ENCODE measurements at regions not wholly inside any gene's neighbourhood (a gene's known extent, or its start where the extent isn't known, plus 50 kb on each side); places are given as distances from the start of the nearest gene placed in this dataset.

DNA sequence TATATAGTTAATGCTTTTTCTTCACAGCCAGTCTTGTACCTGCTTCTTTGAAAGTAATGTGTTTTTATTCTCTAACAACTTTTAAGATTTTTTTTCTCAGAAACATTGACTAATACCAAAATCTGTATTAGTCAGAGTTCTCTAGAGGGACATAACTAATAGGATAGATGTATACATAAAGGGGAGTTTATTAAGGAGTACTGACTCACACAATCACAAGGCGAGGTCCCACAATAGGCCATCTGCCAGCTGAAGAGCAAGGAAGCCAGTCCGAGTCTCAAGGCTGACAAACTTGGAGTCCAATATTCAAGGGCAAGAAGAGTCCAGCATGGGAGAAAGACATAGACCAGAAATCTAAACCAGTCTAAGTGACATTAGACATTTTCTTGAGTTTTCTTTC is 140.0 kb downstream of the RAB38 start:
- no peaks in the 10 kb centered on the region for H3K9me3 ChIP-seq (ENCODE audit: control insufficient read depth in 2 of 3, insufficient read depth in 1 of 3, low read length in 3 of 3)
- no peaks in the 10 kb centered on the region for H3K4me1 ChIP-seq (ENCODE audit: control insufficient read depth in 2 of 3, insufficient read depth in 2 of 3, low read depth in 1 of 3, low read length in 3 of 3)
- H3K27me3 ChIP-seq (ENCODE audit: control insufficient read depth, insufficient read depth, low read length), result no peaks in the 10 kb centered on the region
- H3K27ac ChIP-seq (ENCODE audit: low read depth in 2 of 2, low read length in 2 of 2), result no peak overlapping the region
- H3K4me3 ChIP-seq (ENCODE audit: low read length in 3 of 3), result no peak overlapping the region
- intact Hi-C loops (cut with DNase I), result no loop called here
- H3K36me3 ChIP-seq (ENCODE audit: control insufficient read depth in 2 of 3, insufficient read depth in 3 of 3, low read length in 3 of 3), result no peaks in the 10 kb centered on the region
- DNase-seq, result no peak
- no peak for FAIRE-seq
- no peak overlapping the region for H3K9ac ChIP-seq (ENCODE audit: low read length in 3 of 3)
- TF ChIP-seq, protein P1, sequence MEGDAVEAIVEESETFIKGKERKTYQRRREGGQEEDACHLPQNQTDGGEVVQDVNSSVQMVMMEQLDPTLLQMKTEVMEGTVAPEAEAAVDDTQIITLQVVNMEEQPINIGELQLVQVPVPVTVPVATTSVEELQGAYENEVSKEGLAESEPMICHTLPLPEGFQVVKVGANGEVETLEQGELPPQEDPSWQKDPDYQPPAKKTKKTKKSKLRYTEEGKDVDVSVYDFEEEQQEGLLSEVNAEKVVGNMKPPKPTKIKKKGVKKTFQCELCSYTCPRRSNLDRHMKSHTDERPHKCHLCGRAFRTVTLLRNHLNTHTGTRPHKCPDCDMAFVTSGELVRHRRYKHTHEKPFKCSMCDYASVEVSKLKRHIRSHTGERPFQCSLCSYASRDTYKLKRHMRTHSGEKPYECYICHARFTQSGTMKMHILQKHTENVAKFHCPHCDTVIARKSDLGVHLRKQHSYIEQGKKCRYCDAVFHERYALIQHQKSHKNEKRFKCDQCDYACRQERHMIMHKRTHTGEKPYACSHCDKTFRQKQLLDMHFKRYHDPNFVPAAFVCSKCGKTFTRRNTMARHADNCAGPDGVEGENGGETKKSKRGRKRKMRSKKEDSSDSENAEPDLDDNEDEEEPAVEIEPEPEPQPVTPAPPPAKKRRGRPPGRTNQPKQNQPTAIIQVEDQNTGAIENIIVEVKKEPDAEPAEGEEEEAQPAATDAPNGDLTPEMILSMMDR (IDR thresholded peaks at IDR 0.05; ENCODE audit: borderline replicate concordance, extremely low read depth, insufficient read depth), result no peak

DNA sequence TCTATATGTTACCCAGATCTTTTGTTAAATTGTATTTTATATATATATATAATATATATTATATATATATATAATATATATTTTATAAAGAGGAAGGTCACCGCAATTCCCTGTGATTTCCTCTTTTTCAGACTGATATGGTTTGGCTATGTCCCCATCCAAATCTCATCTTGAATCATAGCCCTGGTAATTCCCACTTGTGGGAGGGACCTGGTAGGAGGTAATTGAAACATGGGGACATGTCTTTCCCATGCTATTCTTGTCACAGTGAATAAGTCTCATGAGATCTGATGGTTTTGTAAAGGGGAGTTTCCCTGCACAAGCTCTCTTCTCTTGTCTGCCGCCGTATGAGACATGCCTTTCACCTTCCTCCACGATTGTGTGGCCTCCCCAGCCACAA is 157.6 kb downstream of the RAB38 start:
- intact Hi-C loops (cut with DNase I), result no loop called here
- TF ChIP-seq, protein P1 (IDR thresholded peaks at IDR 0.05; ENCODE audit: borderline replicate concordance, extremely low read depth, insufficient read depth), result no peak
- Histone ChIP-seq H3K4me1 (ENCODE audit: control insufficient read depth in 2 of 3, insufficient read depth in 2 of 3, low read depth in 1 of 3, low read length in 3 of 3) (peaks cover 0 to 6% (median 4%) of the 10 kb centered on the region in 3 donors), H3K4me3 (ENCODE audit: low read length in 3 of 3) (no peak overlapping the region), H3K27me3 (ENCODE audit: control insufficient read depth, insufficient read depth, low read length) (no peaks in the 10 kb centered on the region), H3K27ac (ENCODE audit: low read depth in 2 of 2, low read length in 2 of 2) (no peak overlapping the region), H3K9me3 (ENCODE audit: control insufficient read depth in 2 of 3, insufficient read depth in 1 of 3, low read length in 3 of 3) (no peaks in the 10 kb centered on the region), H3K9ac (ENCODE audit: low read length in 3 of 3) (no peak overlapping the region), H3K36me3 (ENCODE audit: control insufficient read depth in 2 of 3, insufficient read depth in 3 of 3, low read length in 3 of 3) (no peaks in the 10 kb centered on the region)
- DNase-seq (no peak), FAIRE-seq (no peak)

DNA sequence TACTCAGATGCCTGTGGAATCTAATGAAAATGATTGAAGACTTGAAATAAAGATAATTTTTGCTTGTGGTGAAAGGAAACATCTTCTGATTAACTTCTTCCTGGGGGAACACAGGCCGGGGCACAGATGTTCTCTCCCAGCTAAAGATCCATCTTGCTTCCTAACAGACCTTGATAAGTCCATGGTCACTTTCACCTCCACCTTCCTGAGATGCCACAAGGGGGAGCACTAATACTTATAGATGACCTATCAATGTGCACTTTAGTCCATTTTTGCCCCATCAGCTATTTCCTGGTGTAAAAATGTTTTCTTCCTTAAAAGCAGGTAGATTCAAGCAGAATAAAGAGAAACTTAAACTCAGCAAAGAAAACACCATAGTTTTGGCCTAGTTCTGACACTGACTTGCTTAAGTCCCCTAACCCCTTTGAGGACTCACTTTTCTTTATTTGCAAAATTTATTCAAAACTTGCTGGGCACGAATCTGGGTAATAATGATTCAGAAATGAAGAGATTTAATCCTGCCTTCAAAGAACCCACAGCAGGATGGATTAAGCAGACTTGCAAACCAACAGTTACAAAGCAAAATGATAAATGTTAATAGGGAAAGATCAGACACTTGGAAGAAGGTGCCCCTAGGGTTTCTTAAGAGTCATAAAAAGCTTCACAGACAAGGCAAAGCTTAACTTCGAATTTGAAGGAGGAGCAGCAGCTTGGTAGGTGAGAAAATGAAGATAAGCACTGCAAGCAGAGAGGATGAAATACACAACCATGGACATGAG is 158.7 kb downstream of the RAB38 start:
- DNase-seq, result peak in 4 of 5 donors; percentile 63 to 89 (median 80)
- H3K9me3 ChIP-seq (ENCODE audit: control insufficient read depth in 2 of 3, insufficient read depth in 1 of 3, low read length in 3 of 3), result no peaks in the 10 kb centered on the region
- H3K27ac ChIP-seq (ENCODE audit: low read depth in 2 of 2, low read length in 2 of 2), result no peak overlapping the region
- TF ChIP-seq, protein P1 (IDR thresholded peaks at IDR 0.05; ENCODE audit: borderline replicate concordance, extremely low read depth, insufficient read depth), result peak; percentile 77
- no peaks in the 10 kb centered on the region for H3K36me3 ChIP-seq (ENCODE audit: control insufficient read depth in 2 of 3, insufficient read depth in 3 of 3, low read length in 3 of 3)
- intact Hi-C loops (cut with DNase I), result no loop called here
- no peak overlapping the region for H3K9ac ChIP-seq (ENCODE audit: low read length in 3 of 3)
- peaks cover 0 to 6% (median 4%) of the 10 kb centered on the region in 3 donors for H3K4me1 ChIP-seq (ENCODE audit: control insufficient read depth in 2 of 3, insufficient read depth in 2 of 3, low read depth in 1 of 3, low read length in 3 of 3)
- peak; percentile 81 for FAIRE-seq
- no peaks in the 10 kb centered on the region for H3K27me3 ChIP-seq (ENCODE audit: control insufficient read depth, insufficient read depth, low read length)
- no peak overlapping the region for H3K4me3 ChIP-seq (ENCODE audit: low read length in 3 of 3)
